Kidney glomerular epithelial cell (primary cell): ENCODE measurements at regions not wholly inside any gene's neighbourhood (a gene's known extent, or its start where the extent isn't known, plus 50 kb on each side); places are given as distances from the start of the nearest gene placed in this dataset.
"Not testable (repeated sequence)": the region's sequence is repeated elsewhere in the genome, so short reads cannot be mapped to it uniquely, and the experiment has no call there.

Experiments
- DNase-seq: peaks from one replicate; lab custom pipeline; 2025; lab: John Stamatoyannopoulos, UW

GRCh38 chr4:12173496-12173895 lies 744.8 kb upstream of the HS3ST1 start:
- no peak for DNase-seq

- DNase-seq = no peak
These were observed 743.7 kb upstream of the HS3ST1 start for GRCh38 chr4:12172198-12172973.

GRCh38 chr4:12170308-12170707 lies 741.6 kb upstream of the HS3ST1 start:
- DNase-seq = no peak

GRCh38 chr4:12165616-12166015 lies 736.9 kb upstream of the HS3ST1 start:
- DNase-seq = no peak

GRCh38 chr4:12146339-12146738 lies 717.6 kb upstream of the HS3ST1 start:
- DNase-seq = no peak

- DNase-seq = no peak
These were observed 717.1 kb upstream of the HS3ST1 start for GRCh38 chr4:12145768-12146167.

GRCh38 chr4:12145106-12145505 lies 716.4 kb upstream of the HS3ST1 start:
- no peak for DNase-seq

GRCh38 chr4:12144051-12144450 lies 715.4 kb upstream of the HS3ST1 start:
- no peak for DNase-seq

- no peak for DNase-seq
These were observed 712.2 kb upstream of the HS3ST1 start for GRCh38 chr4:12140864-12141263.

- no peak for DNase-seq
These were observed 710.6 kb upstream of the HS3ST1 start for GRCh38 chr4:12139296-12139695.

- DNase-seq = no peak
These were observed 709.8 kb upstream of the HS3ST1 start for GRCh38 chr4:12138488-12138887.

- DNase-seq = no peak
These were observed 708.9 kb upstream of the HS3ST1 start for GRCh38 chr4:12137575-12137974.

GRCh38 chr4:12126474-12126873 lies 697.8 kb upstream of the HS3ST1 start:
- no peak for DNase-seq

GRCh38 chr4:12124138-12124537 lies 695.4 kb upstream of the HS3ST1 start:
- no peak for DNase-seq

GRCh38 chr4:12123707-12124106 lies 695.0 kb upstream of the HS3ST1 start:
- no peak for DNase-seq

- DNase-seq = no peak
These were observed 693.6 kb upstream of the HS3ST1 start for GRCh38 chr4:12122316-12122715.

GRCh38 chr4:12120968-12121367 lies 692.3 kb upstream of the HS3ST1 start:
- no peak for DNase-seq

GRCh38 chr4:12118651-12119213 lies 690.0 kb upstream of the HS3ST1 start:
- no peak for DNase-seq

- no peak for DNase-seq
These were observed 687.4 kb upstream of the HS3ST1 start for GRCh38 chr4:12116009-12116552.

- no peak for DNase-seq
These were observed 681.9 kb upstream of the HS3ST1 start for GRCh38 chr4:12110627-12111026.

GRCh38 chr4:12109056-12109455 lies 680.4 kb upstream of the HS3ST1 start:
- not testable (repeated sequence) for DNase-seq

- DNase-seq = no peak
These were observed 676.8 kb upstream of the HS3ST1 start for GRCh38 chr4:12105519-12105918.

GRCh38 chr4:12089920-12090319 lies 661.2 kb upstream of the HS3ST1 start:
- DNase-seq = not testable (repeated sequence)

- no peak for DNase-seq
These were observed 656.0 kb upstream of the HS3ST1 start for GRCh38 chr4:12084690-12085089.
